Neural progenitor cell (in vitro differentiated cells): ENCODE measurements at regions not wholly inside any gene's neighbourhood (a gene's known extent, or its start where the extent isn't known, plus 50 kb on each side); places are given as distances from the start of the nearest gene placed in this dataset.

ENCODE experiments used
- DNase-seq: peaks from one replicate; pipeline ENCODE4 v3.0.0-alpha.2; 2016; ENCODE audit warnings: low spot score
- H2AFZ ChIP-seq: fragments of 200-600 bp; sonication (generic); replicated peaks from 2 replicates; pipeline ENCODE4 v1.6.1; 2016; ENCODE audit warnings: antibody characterized with exemption
- H3F3A ChIP-seq: fragments of 200-600 bp; sonication (generic); 2 replicates; pipeline ENCODE4 v1.6.1; 2016; ENCODE audit warnings: antibody characterized with exemption, low read depth
- H3K27ac ChIP-seq: fragments of 200-600 bp; sonication (generic); 2 replicates; pipeline ENCODE4 v1.5.1; 2016; ENCODE audit warnings: mild to moderate bottlenecking
- H3K27me3 ChIP-seq: fragments of 200-600 bp; sonication (generic); 2 replicates; pipeline ENCODE4 v1.6.1; 2016; ENCODE audit warnings: mild to moderate bottlenecking, moderate library complexity
- H3K36me3 ChIP-seq: fragments of 200-600 bp; sonication (generic); 2 replicates; pipeline ENCODE4 v1.5.1; 2016
- H3K4me1 ChIP-seq: fragments of 200-600 bp; sonication (generic); 2 replicates; pipeline ENCODE4 v1.6.1; 2016; ENCODE audit warnings: mixed run types
- H3K4me2 ChIP-seq: fragments of 200-600 bp; sonication (generic); 2 replicates; pipeline ENCODE4 v1.6.1; 2016
- H3K4me3 ChIP-seq: fragments of 200-600 bp; sonication (generic); 2 replicates; pipeline ENCODE4 v1.5.1; 2016
- H3K79me2 ChIP-seq: fragments of 200-600 bp; sonication (generic); 2 replicates; pipeline ENCODE4 v1.6.1; 2016; ENCODE audit warnings: low read depth
- H3K9ac ChIP-seq: fragments of 200-600 bp; sonication (generic); 2 replicates; pipeline ENCODE4 v1.6.1; 2016
- H3K9me3 ChIP-seq: fragments of 200-600 bp; sonication (generic); 2 replicates; pipeline ENCODE4 v1.5.1; 2016; ENCODE audit warnings: low read depth
- H4K20me1 ChIP-seq: fragments of 200-600 bp; sonication (generic); 2 replicates; pipeline ENCODE4 v1.6.1; 2016; ENCODE audit warnings: low read depth
- H3K27ac Mint-ChIP-seq: 3 replicates; pipeline ENCODE4 v1.8.0; 2021; ENCODE audit warnings: mixed read lengths
- H3K27me3 Mint-ChIP-seq: 2 replicates; pipeline ENCODE4 v1.8.0; 2022; ENCODE audit warnings: low read depth, mild to moderate bottlenecking, inconsistent platforms, moderate library complexity, mixed read lengths; ENCODE audit not compliant: insufficient read depth
- H3K36me3 Mint-ChIP-seq: 3 replicates; pipeline ENCODE4 v1.8.0; 2021; ENCODE audit warnings: mixed read lengths
- H3K4me1 Mint-ChIP-seq: 3 replicates; pipeline ENCODE4 v1.8.0; 2021; ENCODE audit warnings: mixed read lengths
- H3K4me3 Mint-ChIP-seq: 3 replicates; pipeline ENCODE4 v1.8.0; 2021; ENCODE audit warnings: mild to moderate bottlenecking, moderate library complexity, mixed read lengths
- H3K9me3 Mint-ChIP-seq: 3 replicates; pipeline ENCODE4 v1.8.0; 2020; ENCODE audit warnings: mixed read lengths
- CTCF ChIP-seq: fragments of 200-600 bp; sonication (generic); IDR thresholded peaks from 2 replicates; pipeline ENCODE4 v1.5.1; 2017; ENCODE audit warnings: antibody characterized with exemption, mild to moderate bottlenecking
- EZH2 ChIP-seq: fragments of 200-600 bp; sonication (generic); IDR thresholded peaks from 2 replicates; pipeline ENCODE4 v1.6.1; 2017; ENCODE audit warnings: antibody characterized with exemption, mild to moderate bottlenecking, moderate library complexity
- EZH2phosphoT487 ChIP-seq: fragments of 200-600 bp; sonication (generic); IDR thresholded peaks from 2 replicates; pipeline ENCODE4 v1.6.1; 2017; ENCODE audit warnings: antibody characterized with exemption

GRCh38 chr5:22926574-22926973 lies 73.4 kb upstream of the CDH12 start:
- Histone ChIP-seq H3K4me3 (no peak overlapping the region), H3K79me2 (no peaks in the 10 kb centered on the region), H3K27ac (no peak overlapping the region), H3K4me2 (no peak overlapping the region), H2AFZ (no peak overlapping the region), H3K4me1 (peaks cover 7% of the 10 kb centered on the region), H3K9ac (no peak overlapping the region), H3K9me3 (no peaks in the 10 kb centered on the region), H3K36me3 (no peaks in the 10 kb centered on the region), H4K20me1 (no peaks in the 10 kb centered on the region), H3K27me3 (no peaks in the 10 kb centered on the region), H3F3A (peaks cover 10% of the 10 kb centered on the region)
- Mint-ChIP-seq H3K27me3 (peaks cover 4% of the 10 kb centered on the region), H3K4me3 (no peak overlapping the region), H3K4me1 (peaks cover 11% of the 10 kb centered on the region), H3K27ac (no peak overlapping the region), H3K9me3 (peaks cover 18% of the 10 kb centered on the region), H3K36me3 (no peaks in the 10 kb centered on the region)
- DNase-seq = no peak
- TF ChIP-seq CTCF (no peak), EZH2phosphoT487 (no peak), EZH2 (no peak)

DNA sequence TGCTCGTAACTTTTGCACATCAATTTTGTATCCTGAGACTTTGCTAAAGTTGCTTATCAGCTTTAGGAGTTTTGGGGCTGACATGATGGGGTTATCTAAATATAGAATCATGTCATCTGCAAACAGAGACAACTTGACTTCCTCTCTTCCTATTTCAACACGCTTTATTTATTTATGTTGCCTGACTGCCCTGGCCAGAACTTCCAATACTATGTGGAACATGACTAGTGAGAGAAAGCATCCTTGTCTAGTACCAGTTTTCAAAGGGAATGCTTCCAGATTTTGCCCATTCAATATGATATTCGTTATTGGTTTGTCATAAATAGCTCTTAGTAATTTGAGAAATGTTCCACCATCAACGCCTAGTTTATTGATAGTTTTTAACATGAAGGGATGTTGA lies 65.4 kb upstream of the CDH12 start:
- Histone ChIP-seq H3K27me3 (no peaks in the 10 kb centered on the region), H3K4me3 (no peak overlapping the region), H3K9me3 (no peaks in the 10 kb centered on the region), H3K27ac (no peak overlapping the region), H3K79me2 (no peaks in the 10 kb centered on the region), H4K20me1 (no peaks in the 10 kb centered on the region), H3F3A (no peaks in the 10 kb centered on the region), H3K9ac (no peak overlapping the region), H3K4me2 (no peak overlapping the region), H2AFZ (no peak overlapping the region), H3K4me1 (no peaks in the 10 kb centered on the region), H3K36me3 (no peaks in the 10 kb centered on the region)
- H3K27me3 Mint-ChIP-seq = no peaks in the 10 kb centered on the region
- H3K36me3 Mint-ChIP-seq = no peaks in the 10 kb centered on the region
- TF ChIP-seq CTCF (no peak), EZH2 (no peak), EZH2phosphoT487 (no peak)
- peaks cover 2% of the 10 kb centered on the region for H3K9me3 Mint-ChIP-seq
- H3K4me3 Mint-ChIP-seq = no peak overlapping the region
- H3K4me1 Mint-ChIP-seq = no peaks in the 10 kb centered on the region
- no peak overlapping the region for H3K27ac Mint-ChIP-seq
- DNase-seq = no peak

DNA sequence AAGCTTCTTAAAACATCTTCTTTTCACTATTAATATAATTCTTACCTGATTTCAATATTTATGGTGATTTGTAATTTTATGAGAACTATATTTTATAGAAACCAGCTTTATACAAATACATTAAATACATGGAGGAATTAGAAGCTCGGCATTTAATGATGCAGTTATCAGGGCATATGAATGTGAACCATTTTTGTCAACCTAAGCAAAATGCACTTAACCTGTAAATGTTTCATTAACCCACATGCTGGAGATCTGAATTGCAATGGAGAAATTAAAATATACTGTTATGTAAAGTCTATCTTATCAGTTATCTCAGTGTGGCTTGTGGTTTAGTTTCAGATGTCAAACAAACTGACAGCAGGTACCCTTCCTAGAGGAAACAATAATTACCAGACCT lies 63.2 kb upstream of the CDH12 start:
- Histone ChIP-seq H3K9me3 (no peaks in the 10 kb centered on the region), H3K27me3 (no peaks in the 10 kb centered on the region), H3K79me2 (no peaks in the 10 kb centered on the region), H3F3A (no peaks in the 10 kb centered on the region), H2AFZ (no peak overlapping the region), H3K4me2 (no peak overlapping the region), H3K9ac (no peak overlapping the region), H3K36me3 (no peaks in the 10 kb centered on the region), H3K4me3 (no peak overlapping the region), H3K4me1 (no peaks in the 10 kb centered on the region), H4K20me1 (no peaks in the 10 kb centered on the region), H3K27ac (no peak overlapping the region)
- Mint-ChIP-seq H3K9me3 (peaks cover 2% of the 10 kb centered on the region), H3K27me3 (no peaks in the 10 kb centered on the region), H3K36me3 (no peaks in the 10 kb centered on the region), H3K27ac (no peak overlapping the region), H3K4me1 (no peaks in the 10 kb centered on the region), H3K4me3 (no peak overlapping the region)
- DNase-seq = no peak
- TF ChIP-seq EZH2phosphoT487 (no peak), EZH2 (no peak), CTCF (no peak)

DNA sequence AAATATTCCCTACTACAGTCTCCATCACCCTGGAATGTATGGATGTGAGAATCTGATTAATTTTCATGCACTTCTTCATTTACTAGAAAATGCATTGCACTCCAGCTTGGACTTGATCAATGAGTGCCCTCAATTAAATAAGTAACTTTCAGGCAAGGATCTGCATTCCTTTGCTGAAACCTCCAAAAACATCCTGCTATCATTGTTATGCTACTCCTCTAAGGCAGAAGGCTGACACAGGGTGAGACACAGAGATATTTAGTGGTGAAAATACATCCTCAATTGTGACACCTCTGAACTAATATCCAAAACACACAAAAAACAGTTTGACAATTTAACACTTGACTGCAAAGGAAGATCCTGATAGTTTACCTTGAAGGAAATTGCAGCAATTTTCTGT lies 57.9 kb upstream of the CDH12 start:
- H3K4me3 ChIP-seq = no peak overlapping the region
- TF ChIP-seq CTCF = no peak
- no peaks in the 10 kb centered on the region for H3K9me3 ChIP-seq
- no peak overlapping the region for H3K9ac ChIP-seq
- no peak overlapping the region for H3K27ac Mint-ChIP-seq
- no peak overlapping the region for H3K27ac ChIP-seq
- H4K20me1 ChIP-seq = no peaks in the 10 kb centered on the region
- no peaks in the 10 kb centered on the region for H3K9me3 Mint-ChIP-seq
- no peak overlapping the region for H3K4me3 Mint-ChIP-seq
- no peaks in the 10 kb centered on the region for H3K4me1 Mint-ChIP-seq
- DNase-seq = no peak
- H3K4me1 ChIP-seq = no peaks in the 10 kb centered on the region
- H3K79me2 ChIP-seq = no peaks in the 10 kb centered on the region
- H3K36me3 ChIP-seq = no peaks in the 10 kb centered on the region
- no peaks in the 10 kb centered on the region for H3F3A ChIP-seq
- H3K36me3 Mint-ChIP-seq = no peaks in the 10 kb centered on the region
- no peak overlapping the region for H2AFZ ChIP-seq
- H3K27me3 Mint-ChIP-seq = no peaks in the 10 kb centered on the region
- H3K4me2 ChIP-seq = no peak overlapping the region
- no peaks in the 10 kb centered on the region for H3K27me3 ChIP-seq
